Cerebellar cortex (tissue), 1 donor: ENCODE measurements at regions not wholly inside any gene's neighbourhood (a gene's known extent, or its start where the extent isn't known, plus 50 kb on each side); places are given as distances from the start of the nearest gene placed in this dataset.

Source experiments
- DNase-seq: peaks from one replicate; pipeline ENCODE4 v3.0.0-alpha.2; 2015; ENCODE audit warnings: low spot score

DNA sequence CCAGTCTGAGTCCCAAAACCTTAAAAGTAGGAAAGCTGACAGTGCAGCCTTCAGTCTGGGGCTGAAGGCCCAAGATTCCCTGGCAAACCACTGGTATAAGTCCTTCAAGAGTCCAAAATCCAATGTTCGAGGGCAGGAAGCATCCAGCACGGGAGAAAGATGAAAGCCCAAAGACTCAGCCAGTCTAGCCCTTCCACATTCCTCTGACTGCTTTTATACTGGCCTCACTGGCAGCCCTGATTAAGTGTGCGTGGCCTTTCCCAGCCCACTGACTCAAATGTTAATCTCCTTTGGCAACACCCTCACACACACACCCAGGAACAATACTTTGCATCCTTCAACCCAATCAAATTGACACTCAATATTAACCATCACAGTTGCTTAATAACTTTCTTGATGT lies 372.1 kb upstream of the CCDC196 start:
- no peak for DNase-seq

GRCh38 chr14:66115740-66116502 lies 370.2 kb upstream of the CCDC196 start:
- no peak for DNase-seq

DNA sequence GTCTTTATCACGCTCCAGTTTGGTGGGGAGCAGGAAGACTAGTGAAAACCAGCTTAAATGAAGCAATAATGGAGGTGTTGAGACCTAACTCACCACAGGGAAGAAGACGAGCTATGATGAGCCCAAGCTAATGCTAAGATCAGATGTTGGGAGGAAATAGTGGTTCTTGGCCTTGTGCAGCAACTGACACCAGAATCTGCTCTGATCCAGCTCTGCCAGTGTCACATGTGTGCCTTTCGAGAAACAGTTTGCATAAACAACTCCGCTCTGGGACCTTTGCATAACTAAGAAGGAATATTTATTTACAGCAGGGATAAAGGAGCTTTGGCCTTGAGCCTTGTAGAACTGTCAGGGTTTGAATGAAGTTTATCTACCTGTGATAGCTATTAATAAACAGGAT lies 369.4 kb upstream of the CCDC196 start:
- DNase-seq, result no peak

- DNase-seq, result no peak
Measured at GRCh38 chr14:66117600-66117999, 368.6 kb upstream of the CCDC196 start.

DNA sequence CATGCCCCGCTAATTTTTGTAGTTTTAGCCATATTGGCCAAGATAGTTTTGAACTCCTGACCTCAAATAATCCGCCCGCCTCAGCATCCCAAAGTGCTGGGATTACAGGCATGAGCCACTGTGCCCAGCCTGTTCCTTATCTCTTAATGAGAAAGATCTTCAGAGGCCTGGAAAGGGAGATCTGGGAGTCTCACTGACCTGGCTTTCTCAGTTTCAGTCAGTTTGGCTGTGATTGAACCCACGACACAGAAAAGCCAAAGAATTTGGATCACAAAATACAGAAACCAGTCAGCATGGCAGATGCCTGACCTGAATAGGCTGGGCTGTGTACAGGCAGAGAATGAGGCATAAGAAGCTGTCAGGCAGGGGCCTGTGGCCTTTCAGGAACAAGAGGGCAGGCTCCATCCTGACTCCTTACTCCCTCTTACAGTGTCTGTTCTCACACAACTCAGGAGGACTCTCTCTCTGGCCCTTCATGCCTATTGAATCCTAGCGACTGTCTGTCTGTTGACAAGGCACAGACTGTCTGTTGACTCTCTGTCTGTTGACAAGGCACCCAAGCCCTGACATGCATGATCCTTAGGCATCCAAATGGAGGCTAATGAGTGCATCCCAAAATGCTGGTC lies 366.5 kb upstream of the CCDC196 start:
- DNase-seq, result no peak

DNA sequence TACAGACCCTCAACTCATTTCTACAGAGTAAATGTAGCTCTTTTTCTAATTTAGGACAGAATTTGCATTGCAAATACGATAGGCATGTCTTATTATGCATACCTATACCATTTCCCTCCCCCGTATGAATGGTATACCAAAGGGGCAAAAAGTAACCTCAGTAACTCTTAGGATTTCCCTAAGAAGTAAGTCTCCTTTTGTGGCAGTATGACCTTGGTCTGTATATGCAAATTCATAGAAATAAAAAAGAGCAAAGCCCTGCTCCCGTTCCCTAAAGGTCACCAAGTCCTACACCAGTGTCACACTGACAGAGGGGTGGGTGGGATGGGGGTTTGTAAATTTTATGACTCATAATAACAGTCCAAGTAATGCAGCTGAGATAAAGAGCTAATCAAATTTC lies 365.8 kb upstream of the CCDC196 start:
- DNase-seq, result no peak

DNA sequence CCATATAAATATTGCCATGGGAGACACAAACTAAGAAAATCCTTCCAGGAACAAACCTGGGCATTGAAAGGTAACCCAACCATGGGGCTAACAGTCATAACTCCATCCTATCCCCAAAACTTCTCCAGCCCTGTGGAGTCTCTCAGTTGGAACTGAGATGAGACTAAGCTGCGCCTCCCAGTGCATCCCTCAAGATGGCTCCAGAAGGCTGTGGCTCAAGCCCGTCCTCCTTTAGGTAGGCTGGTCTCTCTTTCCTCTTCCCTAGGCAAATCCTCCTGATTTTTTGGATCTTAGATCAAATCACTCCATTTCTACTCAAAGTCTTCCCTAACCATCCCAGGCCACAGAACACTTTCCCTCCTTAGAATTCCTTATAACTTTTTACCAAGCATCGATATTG lies 364.3 kb upstream of the CCDC196 start:
- no peak for DNase-seq

GRCh38 chr14:66129224-66129623 lies 356.9 kb upstream of the CCDC196 start:
- no peak for DNase-seq

- DNase-seq, result no peak
Measured at GRCh38 chr14:66131111-66131510, 355.1 kb upstream of the CCDC196 start.

DNA sequence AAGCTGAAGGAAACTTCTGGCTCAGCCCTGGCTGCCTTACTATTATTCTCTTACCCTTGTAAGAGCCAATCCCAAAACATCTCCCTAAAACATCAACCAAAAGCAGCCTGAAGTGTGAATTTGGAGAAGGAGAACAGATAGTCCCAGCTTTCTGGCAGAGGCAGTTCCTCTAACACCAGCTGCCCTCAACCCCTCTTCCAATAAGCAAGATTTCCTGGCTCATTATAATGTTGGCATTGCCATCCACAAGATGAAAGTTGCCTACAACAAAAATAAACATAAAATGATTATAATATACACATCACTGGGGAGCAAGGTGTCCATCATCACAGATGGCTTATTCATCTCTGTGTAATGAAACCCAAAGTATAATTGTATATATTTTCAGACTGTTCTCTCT lies 352.5 kb upstream of the CCDC196 start:
- no peak for DNase-seq

GRCh38 chr14:66135831-66136230 lies 350.3 kb upstream of the CCDC196 start:
- DNase-seq, result no peak

GRCh38 chr14:66137081-66137480 lies 349.1 kb upstream of the CCDC196 start:
- DNase-seq, result no peak

GRCh38 chr14:66139432-66139831 lies 346.7 kb upstream of the CCDC196 start:
- no peak for DNase-seq

DNA sequence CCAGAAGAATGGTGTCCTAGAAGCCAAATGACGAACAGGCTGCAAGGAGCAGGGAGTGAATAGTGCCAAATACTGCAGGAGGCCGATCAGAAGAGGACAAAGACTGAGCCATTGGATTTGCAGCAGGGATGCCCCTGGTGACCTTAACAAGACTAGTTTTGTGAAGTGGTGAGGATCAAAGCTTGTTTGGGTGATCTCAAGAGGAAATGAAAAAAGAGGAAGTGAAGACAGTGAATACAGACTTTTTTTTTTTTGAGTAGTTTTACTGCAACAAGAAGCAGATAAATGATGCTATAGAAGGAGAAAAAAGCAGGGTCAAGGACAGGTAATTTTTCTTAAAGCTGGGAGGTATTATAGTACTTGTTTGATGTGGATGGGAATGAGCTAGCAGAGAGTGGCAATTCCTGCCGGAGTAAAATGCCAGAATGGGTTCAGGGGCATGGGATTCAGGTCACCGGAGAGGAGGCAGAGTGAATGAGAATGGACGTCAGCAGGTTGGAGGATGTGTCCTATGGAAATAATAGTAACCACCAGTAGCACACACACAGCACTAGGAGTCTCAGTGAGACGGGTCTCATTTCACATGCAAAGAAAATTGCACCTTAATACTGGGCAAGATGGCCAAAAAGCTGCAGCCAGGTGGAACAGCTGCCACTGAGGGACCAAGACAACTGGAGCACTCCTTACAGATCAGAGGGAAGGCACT lies 345.8 kb upstream of the CCDC196 start:
- DNase-seq, result no peak

- no peak for DNase-seq
Measured at GRCh38 chr14:66140963-66141362, 345.2 kb upstream of the CCDC196 start.

GRCh38 chr14:66141733-66142132 lies 344.4 kb upstream of the CCDC196 start:
- DNase-seq, result no peak

GRCh38 chr14:66143387-66144112 lies 342.6 kb upstream of the CCDC196 start:
- no peak for DNase-seq

- DNase-seq, result no peak
Measured at GRCh38 chr14:66152302-66152701, 333.9 kb upstream of the CCDC196 start.

DNA sequence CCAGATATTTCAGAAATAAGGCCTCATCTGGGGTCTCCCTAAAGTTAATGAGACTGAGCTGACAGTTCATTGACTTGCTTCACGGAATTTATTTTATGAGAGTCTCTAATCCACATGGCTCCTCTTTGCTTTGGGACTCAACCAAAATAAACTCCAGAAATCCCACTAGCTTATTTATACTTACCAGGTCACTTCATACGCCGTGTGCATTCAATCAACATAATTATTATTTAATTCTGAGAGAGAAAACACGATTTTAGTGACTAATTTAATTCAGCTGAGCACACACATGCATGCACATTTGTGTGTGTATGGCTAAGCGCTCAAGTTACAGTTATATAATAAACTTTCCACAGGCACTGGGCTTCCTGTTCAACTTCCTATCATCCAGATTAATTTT lies 333.4 kb upstream of the CCDC196 start:
- DNase-seq, result no peak

DNA sequence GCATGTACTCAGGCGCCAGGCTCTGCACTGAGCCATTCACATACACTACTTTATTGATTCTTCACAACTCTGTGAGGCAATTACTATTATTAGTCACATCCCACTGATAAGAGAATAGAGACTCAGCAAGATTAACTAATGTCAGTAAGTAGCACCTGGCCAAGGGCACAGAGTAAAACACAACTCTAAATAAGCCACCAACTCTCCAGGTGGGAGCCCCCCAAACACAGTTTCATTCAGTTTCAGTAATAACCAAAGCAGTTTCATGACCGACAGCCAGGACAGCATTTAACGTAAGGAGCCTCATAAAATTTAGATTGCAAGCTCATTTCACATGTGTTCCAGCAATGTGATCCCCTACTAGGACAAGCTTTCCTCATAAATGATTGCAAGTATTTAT lies 323.1 kb upstream of the CCDC196 start:
- no peak for DNase-seq

DNA sequence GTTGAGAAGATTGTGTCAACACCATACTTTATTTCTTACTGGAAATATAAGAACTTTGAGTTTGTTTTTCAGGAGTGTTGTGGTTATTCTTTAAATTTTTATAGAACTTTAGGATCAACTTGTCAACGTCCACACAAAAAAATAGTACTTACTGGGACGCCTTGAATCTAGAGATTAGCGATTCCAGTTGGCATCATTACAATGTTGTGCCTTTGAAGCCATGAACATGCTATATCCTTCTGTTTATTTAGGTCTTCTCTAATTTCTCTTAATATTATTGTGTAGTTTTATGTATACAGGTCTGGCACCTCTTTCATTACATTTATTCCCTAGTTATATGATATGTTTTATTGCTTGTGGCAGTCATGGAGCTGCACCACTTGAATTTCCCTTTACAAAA lies 320.8 kb upstream of the CCDC196 start:
- DNase-seq, result no peak

DNA sequence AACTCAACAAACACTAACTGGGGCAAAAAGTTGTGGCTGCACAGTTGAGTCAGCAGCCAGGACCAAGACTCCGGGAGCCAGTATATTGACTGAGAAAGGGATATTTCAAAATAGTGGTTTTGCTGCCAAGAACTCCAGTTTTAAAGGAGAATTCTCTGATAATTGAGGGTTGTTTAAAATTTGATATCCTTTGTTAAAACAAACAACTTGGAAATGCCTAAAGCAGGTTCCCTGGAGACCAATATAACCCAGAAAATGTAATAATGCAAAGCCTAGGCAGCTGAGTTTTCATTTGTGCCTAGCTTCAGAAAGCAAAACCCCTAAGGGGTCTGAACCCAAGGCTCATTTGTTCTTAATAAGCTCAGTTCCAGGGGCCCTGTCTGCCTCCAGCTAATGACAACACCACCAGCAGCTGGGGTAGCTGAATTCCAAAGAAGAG lies 311.7 kb upstream of the CCDC196 start:
- DNase-seq, result no peak

DNA sequence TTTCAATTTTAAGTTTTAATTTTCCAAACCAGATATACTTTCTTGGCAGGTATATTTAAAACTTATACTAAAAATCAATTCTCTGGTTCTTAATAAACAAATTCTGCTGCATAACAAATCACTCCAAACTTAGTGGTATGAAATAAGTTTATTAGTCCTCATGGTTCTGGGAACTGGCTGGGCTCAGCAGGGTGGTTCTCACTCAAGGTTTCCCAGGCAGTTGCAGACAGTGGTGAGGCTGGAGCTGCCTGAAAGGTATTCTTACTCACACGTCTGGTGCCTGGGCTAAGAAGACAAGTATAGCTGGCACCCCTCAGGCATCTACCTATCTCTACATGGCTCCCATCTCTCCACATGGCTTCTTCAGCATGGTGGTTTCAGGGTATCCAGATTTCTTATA lies 308.2 kb upstream of the CCDC196 start:
- DNase-seq, result no peak
